Neural cell (in vitro differentiated cells): ENCODE measurements at regions not wholly inside any gene's neighbourhood (a gene's known extent, or its start where the extent isn't known, plus 50 kb on each side); places are given as distances from the start of the nearest gene placed in this dataset.

Experiments
- H2AFZ ChIP-seq: fragments of 200-600, 300-800 bp; sonication (generic), shearing (Covaris generic); 2 replicates; pipeline ENCODE4 v1.6.0; 2014; ENCODE audit warnings: low read depth, mild to moderate bottlenecking, antibody characterized with exemption, low read length, moderate library complexity
- H3F3A ChIP-seq: fragments of 200-600 bp; shearing (Covaris generic); 2 replicates; pipeline ENCODE4 v1.6.1; 2016; ENCODE audit warnings: mild to moderate bottlenecking, moderate library complexity, mixed read lengths, antibody characterized with exemption, low read length; ENCODE audit not compliant: insufficient read depth, poor library complexity, severe bottlenecking
- H3K27ac ChIP-seq: fragments of 200-600, 300-800 bp; sonication (generic), shearing (Covaris generic); 2 replicates; pipeline ENCODE4 v1.5.1; 2014; ENCODE audit warnings: mild to moderate bottlenecking, low read length, moderate library complexity
- H3K27me3 ChIP-seq: fragments of 300-800, 200-600 bp; sonication (generic), shearing (Covaris generic); 2 replicates; pipeline ENCODE4 v1.6.0; 2014; ENCODE audit warnings: mild to moderate bottlenecking, low read depth, low read length, moderate library complexity; ENCODE audit not compliant: insufficient read depth
- H3K36me3 ChIP-seq: fragments of 300-800, 200-600 bp; sonication (generic), shearing (Covaris generic); 2 replicates; pipeline ENCODE4 v1.5.1; 2014; ENCODE audit warnings: mild to moderate bottlenecking, antibody characterized with exemption, low read length, moderate library complexity; ENCODE audit not compliant: insufficient read depth
- H3K4me2 ChIP-seq: fragments of 300-800, 200-600 bp; sonication (generic), shearing (Covaris generic); 2 replicates; pipeline ENCODE4 v1.6.0; 2014; ENCODE audit warnings: mild to moderate bottlenecking, low read length
- H3K4me3 ChIP-seq: fragments of 300-800, 200-600 bp; sonication (generic), shearing (Covaris generic); 2 replicates; pipeline ENCODE4 v1.5.1; 2014; ENCODE audit warnings: mild to moderate bottlenecking, low read length, moderate library complexity
- H3K79me2 ChIP-seq: fragments of 200-600 bp; shearing (Covaris generic); replicated peaks from 2 replicates; pipeline ENCODE4 v1.6.0; 2014; ENCODE audit warnings: mild to moderate bottlenecking, low read length, moderate library complexity; ENCODE audit not compliant: insufficient read depth
- H3K9ac ChIP-seq: fragments of 300-800, 200-600 bp; sonication (generic), shearing (Covaris generic); 2 replicates; pipeline ENCODE4 v1.6.1; 2016; ENCODE audit warnings: mild to moderate bottlenecking, low read length, mixed read lengths
- H3K9me2 ChIP-seq: fragments of 200-600 bp; shearing (Covaris generic); 2 replicates; pipeline ENCODE4 v1.6.1; 2016; ENCODE audit warnings: mild to moderate bottlenecking, low read length, mixed read lengths; ENCODE audit not compliant: insufficient read depth
- H3K9me3 ChIP-seq: fragments of 200-600, 300-800 bp; sonication (generic), shearing (Covaris generic); 2 replicates; pipeline ENCODE4 v1.6.1; 2016; ENCODE audit warnings: mild to moderate bottlenecking, mixed run types, low read length, moderate library complexity, mixed read lengths
- H4K20me1 ChIP-seq: fragments of 200-600 bp; shearing (Covaris generic); 2 replicates; pipeline ENCODE4 v1.6.1; 2016; ENCODE audit warnings: mild to moderate bottlenecking, mixed run types; ENCODE audit not compliant: insufficient read depth
- EP300 ChIP-seq: fragments of 450-650 bp; conservative IDR thresholded peaks from 2 replicates; pipeline ENCODE4 v1.6.1; 2014; ENCODE audit warnings: antibody characterized with exemption, mild to moderate bottlenecking, moderate library complexity; ENCODE audit not compliant: poor library complexity, severe bottlenecking
- EZH2 ChIP-seq: fragments of 200-600, 300-800 bp; shearing (Covaris generic), sonication (generic); IDR thresholded peaks from 2 replicates; pipeline ENCODE4 v1.6.1; 2014; ENCODE audit warnings: antibody characterized with exemption, low read length, borderline replicate concordance, mild to moderate bottlenecking; ENCODE audit not compliant: insufficient read depth, poor library complexity, severe bottlenecking
- MXI1 ChIP-seq: fragments of 450-650 bp; conservative IDR thresholded peaks from 2 replicates; pipeline ENCODE4 v1.6.1; 2014; ENCODE audit warnings: antibody characterized with exemption, mild to moderate bottlenecking; ENCODE audit not compliant: poor library complexity, severe bottlenecking
- POLR2AphosphoS5 ChIP-seq: IDR thresholded peaks from 2 replicates; pipeline ENCODE4 v1.6.1; 2012
- RAD21 ChIP-seq: fragments of 450-650 bp; conservative IDR thresholded peaks from 2 replicates; pipeline ENCODE4 v1.6.1; 2014; ENCODE audit warnings: antibody characterized with exemption, mild to moderate bottlenecking, moderate library complexity
- SMC3 ChIP-seq: fragments of 450-650 bp; conservative IDR thresholded peaks from 2 replicates; pipeline ENCODE4 v1.6.1; 2014; ENCODE audit warnings: antibody characterized with exemption, mild to moderate bottlenecking, moderate library complexity; ENCODE audit not compliant: poor library complexity
- TAF1 ChIP-seq: IDR thresholded peaks from 2 replicates; pipeline ENCODE4 v1.6.1; 2012; ENCODE audit warnings: low read depth
- TF ChIP-seq, protein P1 (sequence below): IDR thresholded peaks from 2 replicates; pipeline ENCODE4 v1.6.1; 2012; ENCODE audit warnings: borderline replicate concordance
- TF ChIP-seq, protein P2 (sequence below): fragments of 450-650 bp; IDR thresholded peaks from 2 replicates; pipeline ENCODE4 v1.5.1; 2014; ENCODE audit warnings: antibody characterized with exemption, mild to moderate bottlenecking, moderate library complexity; ENCODE audit not compliant: poor library complexity, severe bottlenecking

DNA sequence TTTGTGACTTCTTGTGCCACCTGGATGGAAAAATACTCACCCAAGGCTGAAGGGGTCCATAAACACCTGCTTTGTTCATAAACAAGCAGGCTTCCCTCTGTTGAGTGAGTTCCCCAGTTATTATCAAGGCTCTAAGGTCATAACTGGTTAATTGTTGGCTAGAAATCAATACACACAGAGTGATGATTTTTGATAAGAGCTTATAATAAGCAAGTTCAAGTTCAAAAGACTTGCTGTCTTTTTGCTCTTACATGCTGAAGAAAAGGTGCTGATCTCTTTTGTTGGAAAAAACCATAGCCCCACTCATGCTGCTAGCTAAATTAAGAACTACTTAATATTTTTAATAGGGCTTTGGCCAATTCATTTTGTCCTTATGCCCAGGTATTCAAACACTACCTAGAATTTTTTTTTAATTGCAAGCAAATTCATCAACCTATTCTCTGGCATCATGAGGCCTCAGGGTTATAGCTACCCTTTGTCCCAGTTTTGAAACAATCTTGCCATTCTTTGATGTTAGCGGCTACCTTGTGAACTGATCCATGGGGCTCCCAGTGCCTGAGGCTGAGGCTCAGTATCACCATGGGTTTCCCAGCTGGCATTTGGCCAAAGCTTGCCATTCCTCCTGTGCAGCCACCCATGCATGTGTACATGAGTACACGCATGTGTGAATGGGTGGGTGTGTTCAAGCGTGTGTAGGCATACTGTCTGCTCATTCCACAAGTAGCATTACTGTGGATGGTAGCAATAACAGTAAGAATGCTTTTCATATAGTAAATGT is 127.6 kb upstream of the LPP start:
- H3K9me2 ChIP-seq = no peaks in the 10 kb centered on the region
- H3K27ac ChIP-seq = no peak overlapping the region
- TF ChIP-seq SMC3 = no peak
- TF ChIP-seq, protein P1, sequence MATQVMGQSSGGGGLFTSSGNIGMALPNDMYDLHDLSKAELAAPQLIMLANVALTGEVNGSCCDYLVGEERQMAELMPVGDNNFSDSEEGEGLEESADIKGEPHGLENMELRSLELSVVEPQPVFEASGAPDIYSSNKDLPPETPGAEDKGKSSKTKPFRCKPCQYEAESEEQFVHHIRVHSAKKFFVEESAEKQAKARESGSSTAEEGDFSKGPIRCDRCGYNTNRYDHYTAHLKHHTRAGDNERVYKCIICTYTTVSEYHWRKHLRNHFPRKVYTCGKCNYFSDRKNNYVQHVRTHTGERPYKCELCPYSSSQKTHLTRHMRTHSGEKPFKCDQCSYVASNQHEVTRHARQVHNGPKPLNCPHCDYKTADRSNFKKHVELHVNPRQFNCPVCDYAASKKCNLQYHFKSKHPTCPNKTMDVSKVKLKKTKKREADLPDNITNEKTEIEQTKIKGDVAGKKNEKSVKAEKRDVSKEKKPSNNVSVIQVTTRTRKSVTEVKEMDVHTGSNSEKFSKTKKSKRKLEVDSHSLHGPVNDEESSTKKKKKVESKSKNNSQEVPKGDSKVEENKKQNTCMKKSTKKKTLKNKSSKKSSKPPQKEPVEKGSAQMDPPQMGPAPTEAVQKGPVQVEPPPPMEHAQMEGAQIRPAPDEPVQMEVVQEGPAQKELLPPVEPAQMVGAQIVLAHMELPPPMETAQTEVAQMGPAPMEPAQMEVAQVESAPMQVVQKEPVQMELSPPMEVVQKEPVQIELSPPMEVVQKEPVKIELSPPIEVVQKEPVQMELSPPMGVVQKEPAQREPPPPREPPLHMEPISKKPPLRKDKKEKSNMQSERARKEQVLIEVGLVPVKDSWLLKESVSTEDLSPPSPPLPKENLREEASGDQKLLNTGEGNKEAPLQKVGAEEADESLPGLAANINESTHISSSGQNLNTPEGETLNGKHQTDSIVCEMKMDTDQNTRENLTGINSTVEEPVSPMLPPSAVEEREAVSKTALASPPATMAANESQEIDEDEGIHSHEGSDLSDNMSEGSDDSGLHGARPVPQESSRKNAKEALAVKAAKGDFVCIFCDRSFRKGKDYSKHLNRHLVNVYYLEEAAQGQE = no peak
- TF ChIP-seq, protein P2, sequence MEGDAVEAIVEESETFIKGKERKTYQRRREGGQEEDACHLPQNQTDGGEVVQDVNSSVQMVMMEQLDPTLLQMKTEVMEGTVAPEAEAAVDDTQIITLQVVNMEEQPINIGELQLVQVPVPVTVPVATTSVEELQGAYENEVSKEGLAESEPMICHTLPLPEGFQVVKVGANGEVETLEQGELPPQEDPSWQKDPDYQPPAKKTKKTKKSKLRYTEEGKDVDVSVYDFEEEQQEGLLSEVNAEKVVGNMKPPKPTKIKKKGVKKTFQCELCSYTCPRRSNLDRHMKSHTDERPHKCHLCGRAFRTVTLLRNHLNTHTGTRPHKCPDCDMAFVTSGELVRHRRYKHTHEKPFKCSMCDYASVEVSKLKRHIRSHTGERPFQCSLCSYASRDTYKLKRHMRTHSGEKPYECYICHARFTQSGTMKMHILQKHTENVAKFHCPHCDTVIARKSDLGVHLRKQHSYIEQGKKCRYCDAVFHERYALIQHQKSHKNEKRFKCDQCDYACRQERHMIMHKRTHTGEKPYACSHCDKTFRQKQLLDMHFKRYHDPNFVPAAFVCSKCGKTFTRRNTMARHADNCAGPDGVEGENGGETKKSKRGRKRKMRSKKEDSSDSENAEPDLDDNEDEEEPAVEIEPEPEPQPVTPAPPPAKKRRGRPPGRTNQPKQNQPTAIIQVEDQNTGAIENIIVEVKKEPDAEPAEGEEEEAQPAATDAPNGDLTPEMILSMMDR = no peak
- TF ChIP-seq RAD21 = no peak
- TF ChIP-seq POLR2AphosphoS5 = no peak
- TF ChIP-seq EP300 = no peak
- no peak for TF ChIP-seq MXI1
- no peak for TF ChIP-seq TAF1
- no peak for TF ChIP-seq EZH2
- H3K9me3 ChIP-seq = no peaks in the 10 kb centered on the region
- H3K36me3 ChIP-seq = no peaks in the 10 kb centered on the region
- no peaks in the 10 kb centered on the region for H3K27me3 ChIP-seq
- no peak overlapping the region for H3K4me3 ChIP-seq
- no peak overlapping the region for H2AFZ ChIP-seq
- H3K9ac ChIP-seq = no peak overlapping the region
- no peaks in the 10 kb centered on the region for H3K79me2 ChIP-seq
- H4K20me1 ChIP-seq = no peaks in the 10 kb centered on the region
- H3F3A ChIP-seq = no peaks in the 10 kb centered on the region
- no peak overlapping the region for H3K4me2 ChIP-seq

DNA sequence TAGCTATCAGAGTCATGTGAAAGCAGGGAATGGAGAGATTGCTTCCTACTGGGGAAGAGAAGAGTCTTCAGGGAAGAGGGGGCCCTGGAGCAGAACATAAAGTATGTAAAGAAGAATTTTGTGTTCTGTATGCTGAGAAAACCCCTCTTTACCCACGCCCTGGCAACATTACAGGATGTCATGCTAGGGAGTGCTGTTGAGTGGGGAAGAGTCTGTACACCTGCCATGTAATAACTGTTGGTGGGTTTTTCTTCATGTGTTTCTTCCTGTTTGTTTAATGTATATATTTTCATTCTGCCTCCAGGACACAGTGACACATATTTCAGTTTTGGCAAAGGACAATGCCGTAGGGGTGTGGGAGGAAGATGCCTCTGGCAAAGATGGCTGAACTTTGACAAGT is 122.8 kb upstream of the LPP start:
- Histone ChIP-seq H3K9ac (no peak overlapping the region), H3K4me3 (no peak overlapping the region), H3K27ac (no peak overlapping the region), H2AFZ (no peak overlapping the region), H3K79me2 (no peaks in the 10 kb centered on the region), H3F3A (no peaks in the 10 kb centered on the region), H3K27me3 (no peaks in the 10 kb centered on the region), H3K9me2 (no peaks in the 10 kb centered on the region), H3K4me2 (no peak overlapping the region), H3K9me3 (no peaks in the 10 kb centered on the region), H3K36me3 (no peaks in the 10 kb centered on the region), H4K20me1 (no peaks in the 10 kb centered on the region)
- TF ChIP-seq, protein P2 = no peak
- no peak for TF ChIP-seq EZH2
- TF ChIP-seq POLR2AphosphoS5 = no peak
- TF ChIP-seq EP300 = no peak
- TF ChIP-seq TAF1 = no peak
- no peak for TF ChIP-seq MXI1
- TF ChIP-seq, protein P1 = no peak
- no peak for TF ChIP-seq RAD21
- TF ChIP-seq SMC3 = no peak
